A673 (cell line): ENCODE measurements at regions not wholly inside any gene's neighbourhood (a gene's known extent, or its start where the extent isn't known, plus 50 kb on each side); places are given as distances from the start of the nearest gene placed in this dataset.

Experiments used
- BruUV-seq: library from RNA; stranded (reverse); fragments of 400-500 nt; replicated peaks from 2 replicates; lab custom pipeline; 2021; lab: Mats Ljungman, UMichigan
- CTCF ChIA-PET: fragments of 300-600 bp; sonication (Branson Sonifier 250); formaldehyde crosslinking; loops from one replicate; lab custom pipeline; 2022; ENCODE audit warnings: antibody characterized with exemption; lab: Charles Lee
- POLR2A ChIA-PET: fragments of 300-600 bp; sonication (Branson Sonifier 250); formaldehyde crosslinking; loops from one replicate; lab custom pipeline; 2022; ENCODE audit warnings: antibody characterized with exemption; ENCODE audit not compliant: low non-redundant PET; lab: Charles Lee
- DNase-seq: peaks from one replicate; pipeline ENCODE4 v3.0.0-alpha.2; 2015; ENCODE audit warnings: low spot score
- H3K27ac ChIP-seq: fragments of 200-600 bp; sonication (generic); 2 replicates; pipeline ENCODE4 v1.5.1; 2016; ENCODE audit warnings: mixed run types, low read depth, mild to moderate bottlenecking, mixed read lengths, antibody characterized with exemption, low read length; ENCODE audit not compliant: poor library complexity, severe bottlenecking
- H3K27me3 ChIP-seq: fragments of 200-600 bp; sonication (generic); replicated peaks from 2 replicates; pipeline ENCODE4 v1.6.1; 2017; ENCODE audit warnings: mixed run types, low read depth, mild to moderate bottlenecking, mixed read lengths, antibody characterized with exemption, low read length; ENCODE audit not compliant: insufficient read depth, poor library complexity
- H3K36me3 ChIP-seq: fragments of 200-600 bp; sonication (generic); 2 replicates; pipeline ENCODE4 v1.6.1; 2016; ENCODE audit warnings: mixed run types, mild to moderate bottlenecking, mixed read lengths, antibody characterized with exemption, low read length; ENCODE audit not compliant: insufficient read depth, poor library complexity, severe bottlenecking
- H3K4me1 ChIP-seq: fragments of 200-600 bp; sonication (generic); 2 replicates; pipeline ENCODE4 v1.6.1; 2017; ENCODE audit warnings: mixed run types, mild to moderate bottlenecking, mixed read lengths, antibody characterized with exemption, low read length; ENCODE audit not compliant: insufficient read depth, poor library complexity, severe bottlenecking
- H3K4me3 ChIP-seq: fragments of 200-600 bp; sonication (generic); 2 replicates; pipeline ENCODE4 v1.5.1; 2016; ENCODE audit warnings: low read depth, mixed run types, mild to moderate bottlenecking, mixed read lengths, low read length; ENCODE audit not compliant: poor library complexity, severe bottlenecking
- H3K9me3 ChIP-seq: fragments of 200-600 bp; sonication (generic); 2 replicates; pipeline ENCODE4 v1.6.1; 2016; ENCODE audit warnings: mixed run types, low read depth, mild to moderate bottlenecking, mixed read lengths, antibody characterized with exemption, low read length; ENCODE audit not compliant: poor library complexity, severe bottlenecking
- EZH2 ChIP-seq: fragments of 200-600 bp; sonication (generic); IDR thresholded peaks from 2 replicates; pipeline ENCODE4 v1.6.1; 2017; ENCODE audit warnings: borderline replicate concordance, low read depth, mild to moderate bottlenecking, mixed read lengths, antibody characterized with exemption, low read length; ENCODE audit not compliant: poor library complexity, severe bottlenecking
- intact Hi-C: fragments of 100-400 bp; cut with micrococcal nuclease; formaldehyde crosslinking; loops from one replicate; pipeline ENCODE4 v1.10.0; 2022; ENCODE audit not compliant: unreplicated experiment
- TF ChIP-seq, protein P1 (sequence below): fragments of 300-800, 200-600 bp; sonication (generic); conservative IDR thresholded peaks from 2 replicates; pipeline ENCODE4 v1.5.1; 2017; ENCODE audit warnings: low read depth, mild to moderate bottlenecking, antibody characterized with exemption, low read length, moderate library complexity, mixed read lengths

DNA sequence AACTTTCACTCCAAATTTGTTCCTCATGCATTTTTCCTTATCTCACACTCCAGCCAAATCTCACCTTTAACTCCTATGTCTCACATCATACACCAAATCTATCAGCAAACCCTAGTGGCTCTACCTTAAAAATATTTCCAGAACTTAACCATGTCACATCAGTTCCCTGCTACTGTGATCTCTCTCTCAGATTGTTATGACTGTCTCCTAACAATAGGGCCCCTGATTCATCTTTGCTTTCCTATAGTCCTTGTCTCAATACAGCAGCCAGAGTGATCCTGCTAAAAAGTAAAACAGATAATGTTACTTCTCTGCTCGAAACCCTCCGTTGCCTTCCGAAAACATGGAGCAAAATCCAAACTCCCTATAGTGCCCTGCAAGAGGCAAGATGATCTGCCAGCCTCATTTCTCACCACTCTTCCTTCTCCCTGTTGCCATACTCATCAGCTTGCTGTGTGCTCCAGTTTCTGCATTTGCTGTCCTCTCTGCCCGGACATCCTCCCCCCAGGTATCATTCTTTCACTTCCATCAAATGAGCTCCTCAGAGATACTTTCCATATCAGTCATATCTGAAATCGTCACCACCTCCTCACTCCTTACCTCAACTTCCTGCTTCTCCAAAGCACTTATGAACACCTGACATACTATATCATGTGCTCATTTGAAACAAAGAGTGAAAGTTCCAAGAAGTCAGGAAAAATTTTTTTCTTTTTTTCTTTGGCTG, 293.4 kb upstream of the NR3C2 start:
- Histone ChIP-seq H3K36me3 (no peaks in the 10 kb centered on the region), H3K4me3 (no peak overlapping the region), H3K9me3 (no peaks in the 10 kb centered on the region), H3K27me3 (no peaks in the 10 kb centered on the region), H3K27ac (no peak overlapping the region), H3K4me1 (peaks cover 2% of the 10 kb centered on the region)
- no peak for TF ChIP-seq EZH2
- TF ChIP-seq, protein P1, sequence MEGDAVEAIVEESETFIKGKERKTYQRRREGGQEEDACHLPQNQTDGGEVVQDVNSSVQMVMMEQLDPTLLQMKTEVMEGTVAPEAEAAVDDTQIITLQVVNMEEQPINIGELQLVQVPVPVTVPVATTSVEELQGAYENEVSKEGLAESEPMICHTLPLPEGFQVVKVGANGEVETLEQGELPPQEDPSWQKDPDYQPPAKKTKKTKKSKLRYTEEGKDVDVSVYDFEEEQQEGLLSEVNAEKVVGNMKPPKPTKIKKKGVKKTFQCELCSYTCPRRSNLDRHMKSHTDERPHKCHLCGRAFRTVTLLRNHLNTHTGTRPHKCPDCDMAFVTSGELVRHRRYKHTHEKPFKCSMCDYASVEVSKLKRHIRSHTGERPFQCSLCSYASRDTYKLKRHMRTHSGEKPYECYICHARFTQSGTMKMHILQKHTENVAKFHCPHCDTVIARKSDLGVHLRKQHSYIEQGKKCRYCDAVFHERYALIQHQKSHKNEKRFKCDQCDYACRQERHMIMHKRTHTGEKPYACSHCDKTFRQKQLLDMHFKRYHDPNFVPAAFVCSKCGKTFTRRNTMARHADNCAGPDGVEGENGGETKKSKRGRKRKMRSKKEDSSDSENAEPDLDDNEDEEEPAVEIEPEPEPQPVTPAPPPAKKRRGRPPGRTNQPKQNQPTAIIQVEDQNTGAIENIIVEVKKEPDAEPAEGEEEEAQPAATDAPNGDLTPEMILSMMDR, result no peak
- DNase-seq, result no peak
- ChIA-PET CTCF (no interaction called here), POLR2A (no interaction called here)
- no TSS peak for BruUV-seq
- intact Hi-C loops, result no loop called here

DNA sequence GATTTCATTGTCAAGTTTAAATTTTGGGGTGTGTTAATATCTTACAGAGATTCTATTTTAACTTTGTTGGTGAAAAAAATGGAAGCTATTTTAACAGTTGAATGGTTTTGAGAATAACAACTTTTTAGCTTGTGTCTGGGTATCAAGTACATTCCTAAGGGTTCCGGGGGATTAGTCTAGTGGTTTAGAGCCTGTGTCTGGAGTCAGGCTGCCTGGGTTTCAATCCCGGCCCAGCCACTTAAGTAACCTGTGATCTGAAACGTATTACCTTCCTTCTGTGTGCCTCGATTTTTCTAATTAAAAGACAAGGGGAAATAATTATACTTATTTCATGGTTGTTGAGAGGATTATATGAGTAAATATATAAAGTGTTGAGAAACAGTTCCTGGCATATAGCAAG, 288.6 kb upstream of the NR3C2 start:
- ChIA-PET CTCF (no interaction called here), POLR2A (no interaction called here)
- Histone ChIP-seq H3K4me1 (peaks cover 10% of the 10 kb centered on the region), H3K9me3 (no peaks in the 10 kb centered on the region), H3K36me3 (no peaks in the 10 kb centered on the region), H3K27me3 (no peaks in the 10 kb centered on the region), H3K4me3 (no peak overlapping the region), H3K27ac (no peak overlapping the region)
- TF ChIP-seq EZH2, result no peak
- TF ChIP-seq, protein P1, result no peak
- intact Hi-C loops, result no loop called here
- DNase-seq, result peak; percentile 15
- no TSS peak for BruUV-seq

DNA sequence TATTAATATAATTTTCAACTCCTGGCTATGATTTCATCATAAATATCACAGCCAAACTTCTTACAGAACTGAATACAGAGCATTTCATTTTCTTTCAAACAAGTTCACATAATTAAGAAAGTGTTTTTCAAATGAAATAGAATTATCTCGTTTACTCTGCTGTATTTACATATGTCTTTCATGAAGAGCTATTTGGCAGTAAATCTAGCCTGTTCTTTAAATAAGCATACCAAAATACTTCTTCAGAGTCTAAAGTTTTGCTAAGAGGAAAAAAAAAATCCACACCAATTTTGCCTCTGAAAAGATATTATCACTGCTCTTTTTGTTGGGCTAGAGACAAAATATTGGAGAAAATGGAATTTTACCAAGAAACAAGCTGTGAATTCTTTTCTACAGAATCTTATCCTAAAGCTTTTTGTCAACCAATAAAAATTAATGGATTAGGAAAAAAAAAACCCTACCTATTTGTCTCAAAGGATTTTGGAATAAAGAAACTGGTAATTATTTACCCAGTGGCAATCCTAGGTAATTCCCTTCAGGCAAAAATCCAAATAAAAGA, 287.9 kb upstream of the NR3C2 start:
- no peak overlapping the region for H3K4me3 ChIP-seq
- ChIA-PET POLR2A (no interaction called here), CTCF (no interaction called here)
- no peak overlapping the region for H3K27ac ChIP-seq
- H3K27me3 ChIP-seq, result no peaks in the 10 kb centered on the region
- H3K9me3 ChIP-seq, result no peaks in the 10 kb centered on the region
- DNase-seq, result no peak
- peaks cover 10% of the 10 kb centered on the region for H3K4me1 ChIP-seq
- H3K36me3 ChIP-seq, result no peaks in the 10 kb centered on the region
- TF ChIP-seq, protein P1, result no peak
- TF ChIP-seq EZH2, result no peak
- intact Hi-C loops, result no loop called here
- no TSS peak for BruUV-seq
